ENCODE measurements at regions not wholly inside any gene's neighbourhood (a gene's known extent, or its start where the extent isn't known, plus 50 kb on each side); places are given as distances from the start of the nearest gene placed in this dataset.

- TF ChIP-seq, protein P1, sequence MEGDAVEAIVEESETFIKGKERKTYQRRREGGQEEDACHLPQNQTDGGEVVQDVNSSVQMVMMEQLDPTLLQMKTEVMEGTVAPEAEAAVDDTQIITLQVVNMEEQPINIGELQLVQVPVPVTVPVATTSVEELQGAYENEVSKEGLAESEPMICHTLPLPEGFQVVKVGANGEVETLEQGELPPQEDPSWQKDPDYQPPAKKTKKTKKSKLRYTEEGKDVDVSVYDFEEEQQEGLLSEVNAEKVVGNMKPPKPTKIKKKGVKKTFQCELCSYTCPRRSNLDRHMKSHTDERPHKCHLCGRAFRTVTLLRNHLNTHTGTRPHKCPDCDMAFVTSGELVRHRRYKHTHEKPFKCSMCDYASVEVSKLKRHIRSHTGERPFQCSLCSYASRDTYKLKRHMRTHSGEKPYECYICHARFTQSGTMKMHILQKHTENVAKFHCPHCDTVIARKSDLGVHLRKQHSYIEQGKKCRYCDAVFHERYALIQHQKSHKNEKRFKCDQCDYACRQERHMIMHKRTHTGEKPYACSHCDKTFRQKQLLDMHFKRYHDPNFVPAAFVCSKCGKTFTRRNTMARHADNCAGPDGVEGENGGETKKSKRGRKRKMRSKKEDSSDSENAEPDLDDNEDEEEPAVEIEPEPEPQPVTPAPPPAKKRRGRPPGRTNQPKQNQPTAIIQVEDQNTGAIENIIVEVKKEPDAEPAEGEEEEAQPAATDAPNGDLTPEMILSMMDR (IDR thresholded peaks at IDR 0.05; ENCODE audit: low read depth, low read length, missing input control): no peak
- TF ChIP-seq TAF1 (conservative IDR thresholded peaks at IDR 0.05) (no peak), NR2F2 (IDR thresholded peaks at IDR 0.05) (no peak), SP1 (IDR thresholded peaks at IDR 0.05) (no peak), RAD21 (IDR thresholded peaks at IDR 0.05) (no peak), HNF4G (IDR thresholded peaks at IDR 0.05) (no peak)
Measured at GRCh38 chr15:60162968-60163355, 158.9 kb downstream of the FOXB1 start.
